HUES64 (cell line): ENCODE measurements at regions not wholly inside any gene's neighbourhood (a gene's known extent, or its start where the extent isn't known, plus 50 kb on each side); places are given as distances from the start of the nearest gene placed in this dataset.
"Not testable (repeated sequence)": the region's sequence is repeated elsewhere in the genome, so short reads cannot be mapped to it uniquely, and the experiment has no call there.

Experiments used
- H3K27ac ChIP-seq: 2 replicates; pipeline ENCODE4 v1.7.0; 2013; ENCODE audit warnings: low read depth, low read length, inconsistent platforms
- H3K27me3 ChIP-seq: 2 replicates; pipeline ENCODE4 v1.6.1; 2013; ENCODE audit warnings: mild to moderate bottlenecking, low read length; ENCODE audit not compliant: insufficient read depth
- H3K36me3 ChIP-seq: 2 replicates; pipeline ENCODE4 v1.6.1; 2013; ENCODE audit warnings: mild to moderate bottlenecking, low read length; ENCODE audit not compliant: insufficient read depth
- H3K4me1 ChIP-seq: 2 replicates; pipeline ENCODE4 v1.6.1; 2013; ENCODE audit warnings: mild to moderate bottlenecking, low read length, moderate library complexity; ENCODE audit not compliant: insufficient read depth
- H3K4me3 ChIP-seq: 2 replicates; pipeline ENCODE4 v1.5.1; 2013; ENCODE audit warnings: mild to moderate bottlenecking, low read length, moderate library complexity
- H3K9ac ChIP-seq: 2 replicates; pipeline ENCODE4 v1.6.1; 2013; ENCODE audit warnings: mild to moderate bottlenecking, low read depth, low read length
- H3K9me3 ChIP-seq: 2 replicates; pipeline ENCODE4 v1.6.1; 2013; ENCODE audit warnings: low read depth, low read length; ENCODE audit not compliant: insufficient read depth
- WGBS: fragments of 150-250, 120-280 bp; methylation state at CpG from one replicate; pipeline ENCODE4 v1.1.7; 2013; ENCODE audit warnings: missing lambda C conversion rate; 5-methylcytosine and 5-hydroxymethylcytosine counted together

DNA sequence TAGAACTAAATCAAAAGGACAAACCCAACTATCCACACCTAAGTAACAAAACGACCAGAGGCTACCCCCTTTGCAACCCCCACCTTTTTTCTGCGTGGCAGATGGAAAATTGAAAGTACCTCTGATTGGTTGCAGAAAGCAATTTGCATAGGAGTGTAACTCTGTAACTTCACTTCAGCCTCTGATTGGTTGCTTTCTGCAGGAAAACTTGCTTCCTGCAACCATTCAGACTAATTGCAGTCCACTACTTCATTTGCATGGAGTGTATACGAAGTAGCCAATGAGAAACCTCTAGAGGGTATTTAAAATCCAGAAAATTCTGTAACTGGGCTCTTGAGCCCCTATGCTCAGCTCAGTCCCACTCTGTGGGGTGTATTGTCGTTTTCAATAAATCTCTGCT, 129.1 kb upstream of the OLIG3 start:
- Histone ChIP-seq H3K27me3 (no peaks in the 10 kb centered on the region), H3K9ac (no peak overlapping the region), H3K27ac (no peak overlapping the region), H3K4me1 (no peaks in the 10 kb centered on the region), H3K4me3 (no peak overlapping the region), H3K9me3 (no peaks in the 10 kb centered on the region), H3K36me3 (no peaks in the 10 kb centered on the region)
- WGBS: 81% methylated on average over 4 of the region's 4 CpGs

DNA sequence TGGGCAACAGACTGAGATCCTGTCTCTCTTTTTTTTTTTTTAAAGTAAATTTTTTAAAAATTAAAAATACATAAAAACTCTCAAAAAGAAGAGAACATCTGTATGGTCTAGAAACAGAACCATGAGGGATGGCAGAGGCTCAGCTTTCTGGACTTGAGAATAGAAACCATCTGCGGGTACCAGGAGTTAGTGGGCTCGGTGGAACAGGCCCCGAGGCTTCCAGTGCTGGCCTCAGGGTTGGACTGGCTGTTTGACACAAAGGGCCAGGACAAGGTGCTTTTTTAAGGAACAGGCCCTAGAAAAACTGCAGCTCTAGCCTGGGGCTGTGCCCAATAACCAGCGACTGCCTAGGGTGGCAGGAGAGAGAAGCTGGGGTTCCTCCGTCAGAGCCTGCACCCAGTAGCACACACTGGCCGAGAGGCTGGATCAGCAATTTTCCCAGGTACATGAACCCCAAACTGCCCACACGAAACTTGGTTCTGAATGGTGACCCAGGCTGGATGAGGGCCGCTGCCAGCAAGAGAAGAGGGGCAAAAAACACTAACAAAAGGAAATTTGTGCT, 131.0 kb upstream of the OLIG3 start:
- no peaks in the 10 kb centered on the region for H3K4me1 ChIP-seq
- no peaks in the 10 kb centered on the region for H3K36me3 ChIP-seq
- no peaks in the 10 kb centered on the region for H3K27me3 ChIP-seq
- H3K9me3 ChIP-seq: no peaks in the 10 kb centered on the region
- H3K9ac ChIP-seq: no peak overlapping the region
- no peak overlapping the region for H3K4me3 ChIP-seq
- no peak overlapping the region for H3K27ac ChIP-seq
- WGBS: 96% methylated on average over 8 of the region's 8 CpGs

DNA sequence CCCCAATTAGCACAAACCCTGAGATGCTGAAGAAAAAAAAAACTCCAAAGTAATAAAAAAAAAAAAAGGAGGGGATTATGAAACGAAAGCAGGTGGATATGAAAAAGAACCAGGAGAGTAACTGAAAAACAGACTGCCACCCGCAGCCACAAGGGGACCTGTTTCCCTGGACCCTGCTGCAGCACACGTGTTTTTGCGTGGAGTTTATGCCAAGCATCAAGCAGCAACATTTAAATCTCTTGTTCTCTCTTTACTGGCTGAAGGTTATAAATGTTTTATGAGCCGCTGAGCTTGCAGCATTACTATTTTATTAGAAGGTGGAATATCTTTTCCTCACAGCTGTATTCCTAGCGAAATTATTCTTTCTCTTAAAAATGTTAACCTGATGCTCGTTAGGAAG, 131.6 kb upstream of the OLIG3 start:
- H3K4me3 ChIP-seq: no peak overlapping the region

DNA sequence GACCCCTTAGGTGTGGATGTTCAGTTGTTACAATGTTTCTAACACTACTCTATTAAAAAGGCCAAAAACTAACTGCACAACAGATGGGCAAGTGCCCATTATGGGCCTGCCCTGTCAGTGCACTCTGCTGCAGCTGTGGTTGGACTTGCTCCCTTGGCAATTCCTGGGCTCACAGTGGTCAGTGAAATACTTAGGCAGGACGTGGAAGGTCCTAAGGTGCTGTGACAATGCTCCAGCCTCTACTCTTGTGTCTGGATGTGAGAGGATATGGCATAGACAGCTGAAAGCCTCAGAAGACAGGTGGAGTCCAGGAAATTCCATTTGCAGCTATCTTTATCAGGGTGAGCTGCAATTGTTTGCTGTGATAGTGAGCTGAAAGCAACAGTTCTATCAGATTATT, 136.5 kb upstream of the OLIG3 start:
- no peak overlapping the region for H3K27ac ChIP-seq
- H3K4me3 ChIP-seq: no peak overlapping the region
- 80% methylated on average over 1 of the region's 1 CpG for WGBS

More for the DNA sequence above, 131.6 kb upstream of the OLIG3 start:
- peaks cover under 1% of the 10 kb centered on the region; the same call in 1 of the 2 replicates for H3K4me1 ChIP-seq
- no peak overlapping the region for H3K27ac ChIP-seq
- no peak overlapping the region for H3K9ac ChIP-seq
- no peaks in the 10 kb centered on the region for H3K36me3 ChIP-seq
- H3K27me3 ChIP-seq: no peaks in the 10 kb centered on the region
- WGBS: 87% methylated on average over 6 of the region's 7 CpGs
- H3K9me3 ChIP-seq: no peaks in the 10 kb centered on the region

DNA sequence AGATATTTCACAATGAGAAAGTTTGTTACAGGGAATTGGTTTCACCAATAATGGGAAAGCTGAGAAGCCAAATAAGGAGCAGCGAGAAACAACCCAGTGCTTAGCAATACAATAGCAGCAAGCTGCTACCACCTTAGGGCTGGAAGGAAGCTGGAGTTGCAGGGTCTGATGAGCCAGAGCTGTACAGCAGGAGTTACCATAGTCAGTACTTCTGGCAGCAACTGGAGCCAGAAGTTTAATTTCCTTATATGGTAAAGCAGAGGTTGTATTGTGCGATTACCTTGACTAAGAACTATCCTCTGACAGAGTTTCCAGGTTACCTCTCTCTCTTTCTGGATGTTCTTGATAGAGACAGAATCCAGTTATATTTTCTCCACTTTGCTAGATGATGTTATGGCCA, 137.1 kb upstream of the OLIG3 start:
- WGBS: 44% methylated on average over 2 of the region's 2 CpGs
- Histone ChIP-seq H3K4me1 (peaks cover 10% of the 10 kb centered on the region), H3K9me3 (no peaks in the 10 kb centered on the region), H3K36me3 (no peaks in the 10 kb centered on the region), H3K27ac (no peak overlapping the region), H3K9ac (no peak overlapping the region), H3K27me3 (no peaks in the 10 kb centered on the region), H3K4me3 (no peak overlapping the region)

More for the DNA sequence above, 136.5 kb upstream of the OLIG3 start:
- peaks cover 10% of the 10 kb centered on the region for H3K4me1 ChIP-seq
- no peaks in the 10 kb centered on the region for H3K36me3 ChIP-seq
- no peak overlapping the region for H3K9ac ChIP-seq
- no peaks in the 10 kb centered on the region for H3K9me3 ChIP-seq
- no peaks in the 10 kb centered on the region for H3K27me3 ChIP-seq

DNA sequence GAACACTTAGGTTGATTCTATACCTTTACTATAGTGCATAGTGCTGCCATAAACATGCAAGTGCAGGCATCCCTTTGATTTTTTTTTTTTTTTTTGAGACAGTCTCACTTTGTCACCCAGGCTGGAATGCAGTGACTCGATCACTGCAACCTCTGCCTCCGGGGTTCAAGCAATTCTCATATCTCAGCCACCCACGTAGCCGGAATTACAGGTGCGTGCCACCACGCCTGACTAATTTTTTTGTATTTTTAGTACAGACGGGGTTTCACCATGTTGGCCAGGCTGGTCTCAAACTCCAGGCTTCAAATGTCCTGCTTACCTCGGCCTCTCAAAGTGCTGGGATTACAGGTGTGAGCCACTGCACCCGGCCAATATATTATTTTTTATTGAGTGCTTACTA, 140.0 kb upstream of the OLIG3 start:
- not testable (repeated sequence) for H3K9ac ChIP-seq
- H3K4me1 ChIP-seq: peaks cover 10% of the 10 kb centered on the region
- 87% methylated on average over 9 of the region's 9 CpGs for WGBS

DNA sequence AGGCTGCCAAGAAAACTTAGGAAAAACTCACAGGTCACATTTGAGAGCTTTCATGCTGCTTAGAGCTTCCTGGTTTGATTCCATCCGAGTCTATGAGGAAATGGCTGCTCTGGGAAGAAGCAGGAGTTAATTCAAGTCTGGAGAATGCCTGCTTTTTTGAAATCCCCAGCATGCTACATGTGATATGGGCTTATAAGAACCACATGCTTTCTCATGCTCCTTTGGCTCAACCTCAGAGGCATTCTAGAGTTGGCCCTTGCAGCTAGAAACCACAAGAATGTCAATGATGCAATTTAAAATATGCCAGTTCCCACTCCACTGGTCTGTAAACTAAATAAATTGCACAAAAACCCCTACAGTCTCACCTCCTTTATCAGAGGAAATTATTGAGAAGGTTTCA, 142.9 kb upstream of the OLIG3 start:
- Histone ChIP-seq H3K4me3 (no peak overlapping the region), H3K27ac (no peak overlapping the region)
- WGBS: 83% methylated on average over 1 of the region's 1 CpG

More for the DNA sequence above, 140.0 kb upstream of the OLIG3 start:
- H3K27me3 ChIP-seq, H3K9me3 ChIP-seq, H3K4me3 ChIP-seq, H3K27ac ChIP-seq, H3K36me3 ChIP-seq: not testable (repeated sequence)

DNA sequence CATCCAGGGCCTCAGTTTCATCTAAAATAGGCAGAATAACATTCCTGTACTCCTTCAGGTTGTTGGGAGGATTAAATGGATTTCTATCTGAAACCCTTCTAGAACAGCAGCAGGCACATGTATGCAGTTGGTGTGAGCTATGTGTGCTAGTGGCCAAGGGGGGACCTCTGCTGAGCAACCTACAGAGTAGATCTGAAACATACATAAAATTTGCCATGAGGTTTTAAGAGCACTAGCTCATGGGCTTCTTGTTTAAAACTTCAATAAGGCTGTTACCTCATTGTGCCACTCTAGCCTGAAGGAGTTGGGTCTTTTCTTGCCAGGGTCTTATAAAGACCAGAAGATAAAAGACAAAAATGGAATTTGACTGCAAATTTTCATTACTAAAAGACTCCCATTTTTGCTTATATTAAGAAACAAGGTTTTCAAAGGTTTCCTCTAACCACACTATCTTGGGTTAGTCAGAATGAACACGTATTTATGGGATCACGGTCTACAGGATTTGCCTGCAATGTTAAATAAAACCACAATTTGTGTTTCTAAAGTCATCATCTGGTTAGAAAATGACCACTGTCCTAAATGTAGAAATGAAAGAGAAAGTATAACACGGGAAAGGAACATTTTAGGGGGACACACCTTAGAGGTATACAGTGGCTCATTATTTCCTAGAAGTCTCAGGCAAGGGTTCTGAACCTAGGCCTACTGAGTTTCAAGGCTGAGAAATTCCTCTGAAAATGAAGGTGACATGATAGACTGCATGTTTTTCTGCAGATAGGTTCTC, 144.9 kb upstream of the OLIG3 start:
- Histone ChIP-seq H3K27ac (no peak overlapping the region), H3K9me3 (no peaks in the 10 kb centered on the region), H3K9ac (no peak overlapping the region), H3K36me3 (no peaks in the 10 kb centered on the region), H3K4me1 (no peaks in the 10 kb centered on the region), H3K27me3 (no peaks in the 10 kb centered on the region), H3K4me3 (no peak overlapping the region)
- 85% methylated on average over 3 of the region's 3 CpGs for WGBS

More for the DNA sequence above, 142.9 kb upstream of the OLIG3 start:
- Histone ChIP-seq H3K9ac (no peak overlapping the region), H3K4me1 (no peaks in the 10 kb centered on the region), H3K36me3 (no peaks in the 10 kb centered on the region), H3K27me3 (no peaks in the 10 kb centered on the region), H3K9me3 (no peaks in the 10 kb centered on the region)

DNA sequence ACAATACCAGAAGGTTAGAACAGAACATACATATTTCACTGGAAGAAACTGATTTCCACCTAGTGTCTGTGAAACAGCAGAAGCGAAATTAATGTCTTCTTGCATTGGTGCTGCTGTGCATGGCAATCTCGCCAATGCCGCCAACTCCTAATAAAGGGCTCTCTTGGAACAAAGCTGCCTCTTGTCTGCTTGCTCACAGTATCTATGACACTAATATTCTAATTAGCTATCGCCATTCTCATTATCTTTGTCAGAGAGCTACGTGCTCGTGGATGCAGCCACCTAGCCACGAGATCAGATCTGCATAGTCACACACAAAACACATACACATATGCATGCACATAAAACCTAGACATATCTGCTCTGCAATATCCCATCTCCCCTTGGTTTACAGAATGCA, 145.9 kb upstream of the OLIG3 start:
- no peaks in the 10 kb centered on the region for H3K36me3 ChIP-seq
- H3K27me3 ChIP-seq: no peaks in the 10 kb centered on the region
- H3K4me3 ChIP-seq: no peak overlapping the region
- H3K27ac ChIP-seq: no peak overlapping the region
- H3K4me1 ChIP-seq: no peaks in the 10 kb centered on the region
- no peak overlapping the region for H3K9ac ChIP-seq
- H3K9me3 ChIP-seq: no peaks in the 10 kb centered on the region
- WGBS: 93% methylated on average over 7 of the region's 7 CpGs

DNA sequence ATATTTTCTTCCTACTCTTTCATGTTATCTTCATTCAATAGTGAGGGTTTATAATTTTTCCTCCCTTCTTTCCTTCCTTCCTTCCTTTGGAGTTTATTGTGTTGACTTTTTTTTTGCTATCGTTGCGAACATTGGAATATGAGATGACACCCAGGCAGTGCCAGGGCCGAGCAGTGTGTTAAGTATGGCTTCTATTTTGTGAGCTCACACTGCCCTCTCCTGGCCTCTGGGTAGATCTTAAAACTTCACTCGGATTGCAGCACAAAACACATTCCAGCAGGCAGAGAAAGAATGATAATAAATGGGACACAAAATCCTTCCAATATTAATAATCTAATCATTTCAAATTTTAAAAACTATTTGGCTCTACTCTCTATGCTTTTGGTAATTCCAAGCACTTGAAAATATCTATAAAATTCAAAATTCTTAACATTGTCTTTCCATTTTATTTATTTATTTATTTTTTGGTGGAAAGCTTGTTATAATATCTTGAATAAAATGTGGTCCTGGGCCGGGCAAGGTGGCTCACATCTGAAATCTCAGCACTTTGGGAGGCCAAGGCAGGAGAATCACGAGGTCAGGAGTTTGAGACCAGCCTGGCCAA, 147.4 kb upstream of the OLIG3 start:
- Histone ChIP-seq H3K9me3 (no peaks in the 10 kb centered on the region), H3K9ac (no peak overlapping the region), H3K36me3 (no peaks in the 10 kb centered on the region), H3K4me1 (no peaks in the 10 kb centered on the region), H3K27me3 (no peaks in the 10 kb centered on the region), H3K4me3 (no peak overlapping the region), H3K27ac (no peak overlapping the region)
- WGBS: 21% methylated on average over 6 of the region's 6 CpGs

DNA sequence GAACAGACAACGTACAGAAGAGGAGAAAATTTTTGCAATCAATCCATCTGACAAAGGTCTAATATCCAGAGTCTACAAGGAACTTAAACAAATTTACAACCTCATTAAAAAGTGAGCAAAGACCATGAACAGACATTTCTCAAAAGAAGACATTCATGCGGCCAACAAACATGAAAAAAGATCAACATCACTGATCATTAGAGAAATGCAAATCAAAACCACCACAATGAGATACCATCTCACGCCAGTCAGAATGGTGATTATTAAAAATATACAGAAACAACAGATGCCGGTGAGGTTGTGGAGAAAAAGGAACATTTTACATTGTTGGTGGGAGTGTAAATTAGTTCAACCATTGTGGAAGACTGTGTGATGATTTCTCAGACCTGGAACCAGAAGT, 149.0 kb upstream of the OLIG3 start:
- WGBS: 92% methylated on average over 3 of the region's 4 CpGs
- H3K9me3 ChIP-seq, H3K27me3 ChIP-seq, H3K27ac ChIP-seq, H3K36me3 ChIP-seq, H3K4me3 ChIP-seq, H3K9ac ChIP-seq, H3K4me1 ChIP-seq: not testable (repeated sequence)
